Uterus (tissue), 2 donors: ENCODE measurements at regions not wholly inside any gene's neighbourhood (a gene's known extent, or its start where the extent isn't known, plus 50 kb on each side); places are given as distances from the start of the nearest gene placed in this dataset.

Experiments used
- CTCF ChIP-seq, 4 experiments: fragments of 200-600 bp in 2 of 4; fragments of 450-650 bp in 2 of 4; sonication (generic) in 2 of 4; IDR thresholded peaks; one replicate each; pipeline ENCODE4 v1.5.1; 2016 to 2019; ENCODE audit warnings: antibody characterized with exemption in 4 of 4, mild to moderate bottlenecking in 2 of 4, moderate library complexity in 1 of 4
- POLR2A ChIP-seq, 2 donors: fragments of 450-650 bp; IDR thresholded peaks; one replicate each; pipeline ENCODE4 v1.6.1; 2016; ENCODE audit warnings: antibody characterized with exemption in 2 of 2, mild to moderate bottlenecking in 1 of 2, moderate library complexity in 1 of 2

GRCh38 chr21:15441060-15441493 lies 288.7 kb upstream of the USP25 start:
- TF ChIP-seq POLR2A (IDR thresholded peaks at IDR 0.05) (no peak), CTCF (IDR thresholded peaks at IDR 0.05) (no peak)
